Stomach smooth muscle (tissue), 2 donors: ENCODE measurements at regions not wholly inside any gene's neighbourhood (a gene's known extent, or its start where the extent isn't known, plus 50 kb on each side); places are given as distances from the start of the nearest gene placed in this dataset.

Source experiments
- H3K27ac ChIP-seq: one replicate; pipeline ENCODE4 v1.7.0; 2013; ENCODE audit warnings: mild to moderate bottlenecking, low read length, inconsistent platforms
- H3K27me3 ChIP-seq, 2 donors: one replicate each; pipeline ENCODE4 v1.7.0; 2013; ENCODE audit warnings: low read length in 2 of 2; ENCODE audit not compliant: insufficient read depth in 2 of 2, control insufficient read depth in 1 of 2
- H3K36me3 ChIP-seq, 2 donors: one replicate each; pipeline ENCODE4 v1.7.0; 2013; ENCODE audit warnings: low read length in 2 of 2; ENCODE audit not compliant: control insufficient read depth in 2 of 2, insufficient read depth in 2 of 2
- H3K4me1 ChIP-seq: one replicate; pipeline ENCODE4 v1.7.0; 2013; ENCODE audit warnings: low read length; ENCODE audit not compliant: control insufficient read depth, insufficient read depth
- H3K4me3 ChIP-seq, 2 donors: one replicate each; pipeline ENCODE4 v1.7.0; 2013; ENCODE audit warnings: low read length in 2 of 2
- H3K9ac ChIP-seq, 2 donors: one replicate each; pipeline ENCODE4 v1.7.0; 2013; ENCODE audit warnings: low read length in 2 of 2, mild to moderate bottlenecking in 1 of 2
- H3K9me3 ChIP-seq, 2 donors: one replicate each; pipeline ENCODE4 v1.7.0; 2013; ENCODE audit warnings: low read length in 2 of 2; ENCODE audit not compliant: control insufficient read depth in 2 of 2
- donor health status: healthy.
- donor health status: Pancreatic carcinoma.

DNA sequence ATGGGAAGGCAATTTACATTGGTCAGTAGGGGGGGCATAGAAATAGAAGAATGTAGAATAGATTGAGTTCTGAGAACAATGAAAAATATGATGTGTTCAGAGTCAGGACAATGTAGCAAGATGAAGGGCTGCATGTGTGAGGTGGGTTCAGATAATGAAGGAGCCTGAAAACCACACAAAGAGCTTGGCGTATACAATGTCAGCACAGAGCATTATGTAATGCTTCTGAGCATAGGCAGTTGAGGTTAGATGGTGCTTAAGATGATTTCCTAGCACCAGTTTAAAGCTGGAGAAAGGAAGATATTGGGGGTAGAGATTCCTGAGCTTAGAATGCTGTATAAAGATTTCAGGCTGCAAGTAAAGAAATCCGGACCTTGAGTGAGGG is 202.0 kb upstream of the SNX7 start:
- no peak overlapping the region for H3K9ac ChIP-seq
- H3K27me3 ChIP-seq = no peaks in the 10 kb centered on the region
- H3K36me3 ChIP-seq = no peaks in the 10 kb centered on the region
- no peak overlapping the region for H3K27ac ChIP-seq
- no peaks in the 10 kb centered on the region for H3K9me3 ChIP-seq
- H3K4me1 ChIP-seq = no peaks in the 10 kb centered on the region
- no peak overlapping the region for H3K4me3 ChIP-seq

DNA sequence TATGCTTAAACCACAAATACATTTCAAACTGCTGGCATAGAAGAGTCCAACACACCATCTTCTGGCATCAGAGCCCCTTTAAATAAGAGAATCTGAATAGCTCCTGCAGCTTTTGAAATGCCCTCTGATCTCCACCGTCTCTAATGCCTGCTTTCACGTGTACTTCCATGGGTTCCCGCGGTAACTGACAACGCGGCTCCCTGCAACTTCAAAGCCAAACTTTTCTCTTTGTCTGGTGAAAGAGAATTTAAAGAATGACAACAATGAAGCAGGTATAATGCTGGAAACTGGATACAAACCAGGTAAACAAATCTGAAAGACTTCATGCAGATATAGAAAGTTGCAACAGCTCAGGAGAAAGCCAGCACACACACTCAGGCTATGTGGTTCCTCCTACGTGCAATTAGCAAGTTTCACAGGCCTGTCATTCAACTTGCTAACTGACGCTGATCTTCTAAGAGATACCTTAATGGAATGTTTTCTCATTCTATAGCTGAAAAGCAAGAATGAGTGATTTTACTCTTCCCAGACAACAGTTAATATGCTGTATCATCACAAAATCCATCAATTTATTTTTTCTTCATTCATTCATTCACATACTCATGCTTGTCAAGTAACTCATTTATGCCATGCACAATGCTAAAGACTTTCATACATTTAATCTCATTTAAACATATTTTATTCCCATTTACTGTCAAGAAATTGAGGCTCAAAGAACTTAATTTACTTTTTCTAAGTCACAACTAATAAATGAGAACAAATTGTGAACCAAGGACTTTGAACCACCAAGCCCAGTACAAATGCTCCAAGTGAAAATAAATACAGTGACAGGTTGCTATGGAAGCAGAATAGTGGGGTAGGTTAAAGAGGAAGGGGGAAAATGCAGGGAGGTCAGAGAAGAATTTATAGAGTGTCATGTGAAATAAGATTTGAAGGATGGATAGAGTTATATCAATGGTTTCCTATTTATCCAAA is 202.7 kb upstream of the SNX7 start:
- no peak overlapping the region for H3K27ac ChIP-seq
- H3K9ac ChIP-seq = no peak overlapping the region
- H3K4me1 ChIP-seq = no peaks in the 10 kb centered on the region
- H3K4me3 ChIP-seq = no peak overlapping the region
- no peaks in the 10 kb centered on the region for H3K27me3 ChIP-seq
- H3K9me3 ChIP-seq = no peaks in the 10 kb centered on the region
- no peaks in the 10 kb centered on the region for H3K36me3 ChIP-seq

DNA sequence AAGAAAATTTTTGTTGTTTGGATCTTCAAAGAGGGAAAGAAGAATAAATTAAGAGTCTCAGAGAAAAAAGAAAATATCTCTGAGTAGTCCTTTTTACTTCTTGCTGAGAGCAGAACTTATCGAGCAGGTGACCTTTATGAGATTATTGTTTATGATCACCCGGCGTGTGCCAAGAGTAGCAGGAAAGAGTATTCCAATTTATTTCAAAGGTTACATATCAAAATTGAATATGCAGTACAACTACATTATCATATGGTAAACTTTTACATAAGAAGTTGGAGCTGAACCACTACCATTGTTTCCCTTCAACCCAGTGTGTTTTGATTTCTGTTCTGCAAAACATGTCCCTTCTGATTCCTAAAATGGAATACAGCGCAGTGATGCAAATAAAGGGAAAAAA is 204.3 kb upstream of the SNX7 start:
- Histone ChIP-seq H3K27me3 (no peaks in the 10 kb centered on the region), H3K9ac (no peak overlapping the region), H3K36me3 (no peaks in the 10 kb centered on the region), H3K27ac (no peak overlapping the region), H3K9me3 (no peaks in the 10 kb centered on the region), H3K4me3 (no peak overlapping the region), H3K4me1 (no peaks in the 10 kb centered on the region)

DNA sequence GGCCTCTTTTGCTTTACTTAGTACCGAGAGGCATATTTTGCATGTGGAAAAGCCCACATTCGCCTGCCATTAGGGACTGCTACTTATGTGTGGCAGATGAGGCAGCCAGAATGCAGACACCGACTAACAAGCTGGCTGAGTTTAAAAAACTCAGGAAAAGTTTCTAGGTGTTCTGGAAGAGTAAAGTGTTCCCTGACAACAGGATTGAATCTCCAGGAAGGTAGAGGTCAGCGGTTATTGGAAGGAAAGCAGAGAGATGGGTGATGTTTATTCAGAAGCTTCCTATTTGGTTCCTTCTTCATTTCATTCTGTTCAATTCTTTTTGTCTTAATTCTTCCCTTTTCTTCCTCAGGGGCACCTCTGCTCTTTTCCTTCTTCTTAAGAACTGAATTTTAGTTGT is 206.9 kb upstream of the SNX7 start:
- Histone ChIP-seq H3K27ac (no peak overlapping the region), H3K4me1 (no peaks in the 10 kb centered on the region), H3K27me3 (no peaks in the 10 kb centered on the region), H3K4me3 (no peak overlapping the region), H3K9ac (no peak overlapping the region), H3K36me3 (no peaks in the 10 kb centered on the region), H3K9me3 (no peaks in the 10 kb centered on the region)

DNA sequence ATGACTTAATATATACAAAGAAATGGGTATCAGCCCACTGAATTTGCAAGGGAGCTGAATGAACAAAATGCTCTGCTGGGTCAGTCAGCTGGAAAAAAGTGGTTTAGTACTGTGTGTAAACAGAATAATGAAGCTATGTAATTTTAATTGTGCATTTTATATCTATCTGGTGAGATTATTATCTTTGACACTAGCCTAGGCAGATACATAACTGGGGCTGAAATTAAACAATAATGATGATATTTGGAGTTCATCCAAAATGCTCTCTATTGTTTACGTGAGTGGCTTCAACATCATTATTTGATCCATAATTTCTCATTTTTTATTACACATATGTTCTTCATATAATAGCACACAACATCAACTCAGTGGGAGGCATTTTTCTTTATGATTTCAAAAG is 208.5 kb upstream of the SNX7 start:
- no peaks in the 10 kb centered on the region for H3K27me3 ChIP-seq
- H3K4me1 ChIP-seq = no peaks in the 10 kb centered on the region
- H3K36me3 ChIP-seq = no peaks in the 10 kb centered on the region
- no peak overlapping the region for H3K9ac ChIP-seq
- H3K4me3 ChIP-seq = no peak overlapping the region
- no peak overlapping the region for H3K27ac ChIP-seq
- no peaks in the 10 kb centered on the region for H3K9me3 ChIP-seq

DNA sequence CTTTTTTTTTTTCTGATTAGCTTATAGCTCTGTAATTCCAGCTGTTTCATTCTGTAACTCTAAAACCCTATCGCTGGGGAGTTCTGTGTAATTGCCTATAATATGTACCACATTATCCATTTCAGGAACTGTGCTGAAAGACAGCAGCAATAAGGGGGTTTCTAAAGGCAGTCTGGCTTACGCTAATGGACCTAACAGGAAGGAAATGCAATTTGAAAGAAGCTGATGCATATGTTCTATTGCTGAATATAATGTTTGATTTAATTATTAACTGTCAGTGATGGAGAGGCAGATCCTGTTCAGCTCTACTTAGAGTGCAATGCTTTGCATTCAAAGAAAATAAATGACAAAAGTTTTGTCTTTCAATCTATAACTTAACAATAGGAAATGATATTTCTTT is 209.4 kb upstream of the SNX7 start:
- Histone ChIP-seq H3K9ac (no peak overlapping the region), H3K27me3 (no peaks in the 10 kb centered on the region), H3K9me3 (no peaks in the 10 kb centered on the region), H3K27ac (no peak overlapping the region), H3K4me1 (no peaks in the 10 kb centered on the region), H3K4me3 (no peak overlapping the region), H3K36me3 (no peaks in the 10 kb centered on the region)

DNA sequence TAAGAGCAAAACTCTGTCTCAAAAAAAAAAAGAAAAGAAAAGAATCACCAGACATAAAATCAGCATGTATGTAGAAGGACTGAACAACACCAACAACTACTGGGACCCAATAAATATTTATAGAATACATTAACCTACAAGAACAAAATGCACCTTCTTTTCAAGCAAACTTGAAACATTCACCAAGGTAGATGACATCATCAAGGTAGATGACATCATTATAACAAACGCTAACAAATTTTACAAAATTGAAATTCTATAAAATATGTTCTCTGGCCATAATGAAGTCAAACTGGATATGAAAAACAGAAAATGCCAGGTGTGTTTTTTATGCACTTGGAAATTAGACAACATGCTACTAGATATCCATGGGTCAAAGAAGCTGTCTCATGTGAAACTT is 220.2 kb upstream of the SNX7 start:
- Histone ChIP-seq H3K27me3 (no peaks in the 10 kb centered on the region), H3K4me1 (no peaks in the 10 kb centered on the region), H3K9ac (no peak overlapping the region), H3K4me3 (no peak overlapping the region), H3K27ac (no peak overlapping the region), H3K9me3 (no peaks in the 10 kb centered on the region), H3K36me3 (no peaks in the 10 kb centered on the region)

DNA sequence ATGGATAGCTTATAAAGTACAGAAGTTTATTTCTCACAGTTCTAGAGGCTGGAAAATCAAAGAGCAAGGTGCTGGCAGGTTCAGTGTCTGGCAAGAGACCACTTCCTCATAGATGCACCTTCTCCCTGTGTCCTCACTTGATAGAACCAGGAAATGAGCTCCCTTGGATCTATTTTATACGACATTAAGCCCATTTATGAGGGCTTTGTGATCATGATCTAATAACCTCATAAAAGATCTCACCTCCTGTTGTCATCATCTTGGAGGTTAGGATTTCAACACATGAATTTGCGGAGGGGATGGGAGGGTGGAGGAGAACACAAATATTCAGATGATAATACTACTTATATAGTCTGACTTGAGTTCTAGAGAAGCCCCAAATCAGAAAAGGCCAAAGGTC is 222.1 kb upstream of the SNX7 start:
- Histone ChIP-seq H3K27ac (no peak overlapping the region), H3K9ac (no peak overlapping the region), H3K4me1 (no peaks in the 10 kb centered on the region), H3K36me3 (no peaks in the 10 kb centered on the region), H3K4me3 (no peak overlapping the region), H3K9me3 (no peaks in the 10 kb centered on the region), H3K27me3 (no peaks in the 10 kb centered on the region)

DNA sequence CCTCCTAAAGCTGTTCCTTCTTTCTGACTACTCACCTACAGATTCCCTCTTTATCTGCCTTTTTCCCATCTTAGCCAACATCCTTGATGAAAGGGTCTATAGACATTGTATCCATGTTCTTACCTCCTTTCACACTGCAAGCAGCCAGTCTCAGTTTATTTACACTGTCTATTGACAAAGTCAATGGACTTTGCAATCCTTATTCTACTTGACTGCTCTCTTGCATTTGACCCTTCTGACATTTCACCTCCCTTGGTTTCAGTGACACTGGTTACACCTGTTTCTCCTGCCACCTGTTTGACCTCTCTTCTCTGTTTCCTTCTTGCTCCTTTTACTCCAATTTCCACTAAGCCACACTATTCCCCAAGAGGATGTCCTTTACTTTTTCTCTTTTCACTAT is 224.0 kb upstream of the SNX7 start:
- no peak overlapping the region for H3K4me3 ChIP-seq
- H3K9me3 ChIP-seq = no peaks in the 10 kb centered on the region
- H3K9ac ChIP-seq = no peak overlapping the region
- no peaks in the 10 kb centered on the region for H3K36me3 ChIP-seq
- no peaks in the 10 kb centered on the region for H3K27me3 ChIP-seq
- no peak overlapping the region for H3K27ac ChIP-seq
- H3K4me1 ChIP-seq = no peaks in the 10 kb centered on the region

DNA sequence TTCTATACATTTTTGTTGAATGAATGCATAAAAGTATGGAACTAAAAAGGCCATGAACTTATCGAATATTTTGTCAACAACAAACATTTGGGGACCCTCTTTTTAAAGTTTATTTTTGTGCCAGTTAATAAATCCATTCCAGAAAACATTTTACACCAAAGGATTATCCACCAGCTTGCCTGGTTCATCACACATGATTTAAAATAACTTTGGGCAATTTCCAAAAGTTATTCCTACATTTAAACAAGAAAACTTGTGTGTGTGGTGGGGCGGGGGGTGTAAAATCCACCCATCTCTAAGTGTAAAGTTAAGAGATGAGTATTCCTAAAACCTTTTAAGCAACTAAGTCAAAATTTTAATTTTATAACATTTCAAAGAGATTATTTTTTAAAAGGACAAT is 224.5 kb upstream of the SNX7 start:
- no peaks in the 10 kb centered on the region for H3K36me3 ChIP-seq
- H3K9me3 ChIP-seq = no peaks in the 10 kb centered on the region

DNA sequence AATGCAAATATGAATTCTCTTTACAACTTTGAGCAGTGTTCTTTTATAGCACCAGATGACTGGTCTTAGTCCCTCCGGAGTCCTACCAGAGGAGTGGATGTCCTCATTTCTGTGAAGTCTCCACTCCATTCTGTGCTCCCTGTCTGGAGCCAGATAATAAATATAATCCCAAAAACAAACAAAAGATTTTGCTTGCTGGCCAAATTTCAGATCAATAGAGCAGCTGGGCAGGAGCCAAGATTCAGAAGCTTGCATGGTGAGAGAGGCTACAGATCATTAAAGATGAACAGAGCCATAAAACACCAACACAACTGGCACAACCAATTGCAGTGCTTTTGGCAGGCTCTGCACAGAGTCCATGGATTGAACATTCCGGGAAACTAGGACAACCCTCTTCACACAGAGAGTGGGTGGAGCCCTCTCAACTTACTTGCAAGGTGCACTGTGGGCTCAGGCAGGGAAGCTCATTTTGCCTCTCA is 231.5 kb upstream of the SNX7 start:
- no peak overlapping the region for H3K27ac ChIP-seq

More for the DNA sequence above, 224.5 kb upstream of the SNX7 start:
- Histone ChIP-seq H3K4me3 (no peak overlapping the region), H3K4me1 (no peaks in the 10 kb centered on the region), H3K27ac (no peak overlapping the region), H3K9ac (no peak overlapping the region), H3K27me3 (no peaks in the 10 kb centered on the region)

More for the DNA sequence above, 231.5 kb upstream of the SNX7 start:
- H3K9ac ChIP-seq = no peak overlapping the region
- no peaks in the 10 kb centered on the region for H3K4me1 ChIP-seq
- no peaks in the 10 kb centered on the region for H3K36me3 ChIP-seq
- no peaks in the 10 kb centered on the region for H3K27me3 ChIP-seq
- H3K9me3 ChIP-seq = no peaks in the 10 kb centered on the region
- no peak overlapping the region for H3K4me3 ChIP-seq
